SK-N-MC (cell line): ENCODE measurements at regions not wholly inside any gene's neighbourhood (a gene's known extent, or its start where the extent isn't known, plus 50 kb on each side); places are given as distances from the start of the nearest gene placed in this dataset.

Experiments used
- EZH2 ChIP-seq: fragments of 200-600 bp; sonication (generic); IDR thresholded peaks from one replicate; pipeline ENCODE4 v1.6.1; 2017; ENCODE audit warnings: antibody characterized with exemption
- POLR2AphosphoS5 ChIP-seq: IDR thresholded peaks from 2 replicates; pipeline ENCODE4 v1.6.1; 2012; ENCODE audit warnings: mild to moderate bottlenecking, low read depth, low read length, borderline replicate concordance

GRCh38 chr1:200490183-200490582 lies 80.3 kb upstream of the ZNF281 start:
- TF ChIP-seq POLR2AphosphoS5 (no peak), EZH2 (no peak)
